ENCODE measurements at regions not wholly inside any gene's neighbourhood (a gene's known extent, or its start where the extent isn't known, plus 50 kb on each side); places are given as distances from the start of the nearest gene placed in this dataset.

GRCh38 chr1:14246471-14246870, 352.0 kb upstream of the KAZN start:
- Histone ChIP-seq H3K79me2 (ENCODE audit: control insufficient read depth, low read length) (no peaks in the 10 kb centered on the region), H3F3A (ENCODE audit: control insufficient read depth, insufficient read depth) (no peaks in the 10 kb centered on the region), H3K9me3 (ENCODE audit: control insufficient read depth, insufficient read depth, low read length) (no peaks in the 10 kb centered on the region; the same call in 1 of the 2 replicates), H3K4me1 (ENCODE audit: control insufficient read depth, low read length) (no peaks in the 10 kb centered on the region), H3K9me2 (replicated peaks; ENCODE audit: control insufficient read depth, low read length) (no peaks in the 10 kb centered on the region), H4K20me1 (ENCODE audit: control insufficient read depth, insufficient read depth, low read depth, low read length) (no peaks in the 10 kb centered on the region), H3K27ac (ENCODE audit: low read depth, low read length) (no peak overlapping the region), H3K4me2 (ENCODE audit: low read length) (no peak overlapping the region), H3K4me3 (ENCODE audit: low read length) (no peak overlapping the region), H3K36me3 (ENCODE audit: control insufficient read depth, low read length) (no peaks in the 10 kb centered on the region), H3K27me3 (ENCODE audit: control insufficient read depth, low read length) (0 out of 2 replicates have a peak, but pooled peaks cover 2% of the 10 kb centered on the region)
- no peak for TF ChIP-seq CTCF (IDR thresholded peaks at IDR 0.05; ENCODE audit: low read depth, low read length, poor library complexity, severe bottlenecking)
- TF ChIP-seq EZH2phosphoT487 (IDR thresholded peaks at IDR 0.05; ENCODE audit: borderline replicate concordance, low read length): no peak

DNA sequence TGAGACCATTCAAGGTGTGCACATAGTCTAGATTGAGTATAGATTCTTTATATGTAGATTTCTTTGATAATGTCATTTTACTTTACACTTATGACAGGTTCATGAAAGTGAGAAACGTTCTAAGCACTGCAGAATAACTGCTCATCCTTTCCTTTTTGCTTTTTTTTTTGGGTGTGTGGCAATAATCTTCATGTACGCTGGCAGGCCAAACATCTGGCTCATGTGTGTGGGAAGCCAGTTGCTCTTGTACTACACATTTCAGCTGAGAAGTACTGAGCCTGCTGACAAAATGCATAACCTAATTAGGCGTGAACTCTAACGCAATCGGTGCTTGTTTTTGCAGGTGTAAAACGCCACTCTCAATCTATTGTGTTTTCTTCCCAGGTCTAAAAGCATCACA, 350.8 kb upstream of the KAZN start:
- Histone ChIP-seq H4K20me1 (ENCODE audit: control insufficient read depth, insufficient read depth, low read depth, low read length) (no peaks in the 10 kb centered on the region), H3K79me2 (ENCODE audit: control insufficient read depth, low read length) (no peaks in the 10 kb centered on the region), H3K4me3 (ENCODE audit: low read length) (no peak overlapping the region), H3K4me2 (ENCODE audit: low read length) (no peak overlapping the region), H3K4me1 (ENCODE audit: control insufficient read depth, low read length) (no peaks in the 10 kb centered on the region), H3K27ac (ENCODE audit: low read depth, low read length) (no peak overlapping the region), H3K36me3 (ENCODE audit: control insufficient read depth, low read length) (no peaks in the 10 kb centered on the region), H3F3A (ENCODE audit: control insufficient read depth, insufficient read depth) (no peaks in the 10 kb centered on the region), H3K9me3 (ENCODE audit: control insufficient read depth, insufficient read depth, low read length) (no peaks in the 10 kb centered on the region; the same call in 1 of the 2 replicates), H3K27me3 (ENCODE audit: control insufficient read depth, low read length) (0 out of 2 replicates have a peak, but pooled peaks cover 2% of the 10 kb centered on the region), H3K9me2 (replicated peaks; ENCODE audit: control insufficient read depth, low read length) (no peaks in the 10 kb centered on the region)
- no peak for TF ChIP-seq EZH2phosphoT487 (IDR thresholded peaks at IDR 0.05; ENCODE audit: borderline replicate concordance, low read length)
- TF ChIP-seq CTCF (IDR thresholded peaks at IDR 0.05; ENCODE audit: low read depth, low read length, poor library complexity, severe bottlenecking): no peak

DNA sequence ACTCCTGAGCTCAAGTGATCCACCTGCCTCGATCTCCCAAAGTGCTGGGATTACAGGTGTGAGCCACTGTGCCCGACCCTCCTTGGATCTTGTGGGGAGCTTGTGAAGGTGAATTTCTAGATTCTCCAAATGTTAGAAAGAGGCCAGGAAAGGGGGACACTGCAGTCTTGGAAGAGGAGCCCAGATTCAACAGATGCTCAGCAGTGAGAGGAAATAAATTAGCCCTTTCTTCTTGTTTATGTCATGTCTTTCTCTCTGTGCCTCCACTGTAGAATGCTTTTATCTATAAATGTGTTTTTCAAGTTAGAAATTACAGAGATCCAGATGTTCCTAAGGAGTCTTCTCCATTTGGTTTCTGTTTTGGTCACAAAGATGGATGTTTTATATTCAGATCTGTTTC, 346.6 kb upstream of the KAZN start:
- Histone ChIP-seq H3K4me2 (ENCODE audit: low read length) (no peak overlapping the region), H4K20me1 (ENCODE audit: control insufficient read depth, insufficient read depth, low read depth, low read length) (no peaks in the 10 kb centered on the region), H3K4me3 (ENCODE audit: low read length) (no peak overlapping the region), H3F3A (ENCODE audit: control insufficient read depth, insufficient read depth) (no peaks in the 10 kb centered on the region), H3K4me1 (ENCODE audit: control insufficient read depth, low read length) (peaks cover 24% of the 10 kb centered on the region), H3K27me3 (ENCODE audit: control insufficient read depth, low read length) (0 out of 2 replicates have a peak, but pooled peaks cover 2% of the 10 kb centered on the region), H3K27ac (ENCODE audit: low read depth, low read length) (no peak overlapping the region), H3K9me3 (ENCODE audit: control insufficient read depth, insufficient read depth, low read length) (no peaks in the 10 kb centered on the region; the same call in 1 of the 2 replicates), H3K9me2 (replicated peaks; ENCODE audit: control insufficient read depth, low read length) (no peaks in the 10 kb centered on the region), H3K79me2 (ENCODE audit: control insufficient read depth, low read length) (no peaks in the 10 kb centered on the region), H3K36me3 (ENCODE audit: control insufficient read depth, low read length) (0 out of 2 replicates have a peak, but pooled peaks cover 3% of the 10 kb centered on the region)
- TF ChIP-seq EZH2phosphoT487 (IDR thresholded peaks at IDR 0.05; ENCODE audit: borderline replicate concordance, low read length) (no peak), CTCF (IDR thresholded peaks at IDR 0.05; ENCODE audit: low read depth, low read length, poor library complexity, severe bottlenecking) (no peak)

Data from DOHH2 (cell line).